ENCODE measurements at regions not wholly inside any gene's neighbourhood (a gene's known extent, or its start where the extent isn't known, plus 50 kb on each side); places are given as distances from the start of the nearest gene placed in this dataset.
A peak's percentile ranks its signal among the peaks of the same experiment; 100 is the strongest.

- no peak for TF ChIP-seq IRF3 (IDR thresholded peaks at IDR 0.05)
- no peak for TF ChIP-seq ASH2L (IDR thresholded peaks at IDR 0.05; ENCODE audit: borderline replicate concordance, low read depth)
Measured at GRCh38 chr1:198829356-198829755, 190.5 kb downstream of the PTPRC start (continued).

- H3K79me2 ChIP-seq (ENCODE audit: control insufficient read depth, insufficient read depth, low read length): no peaks in the 10 kb centered on the region
- H4K20me1 ChIP-seq (ENCODE audit: control insufficient read depth, insufficient read depth): no peaks in the 10 kb centered on the region
- WGBS (ENCODE audit: insufficient coverage, insufficient replicate concordance, low lambda C conversion rate, missing lambda C conversion rate): 0% methylated on average over 1 of the region's 1 CpG
- no peak overlapping the region for H3K4me2 ChIP-seq (ENCODE audit: control insufficient read depth, insufficient read depth)
- DNase-seq (ENCODE audit: low read depth, low spot score): no peak
- no peaks in the 10 kb centered on the region for H3K27me3 ChIP-seq (replicated peaks in 1 of 2; ENCODE audit: control insufficient read depth in 2 of 2, insufficient read depth in 2 of 2, low read length in 1 of 2)
- no peaks in the 10 kb centered on the region for H3K4me1 ChIP-seq (ENCODE audit: control insufficient read depth, insufficient read depth, low read length)
- ChIA-PET SMC1A (ENCODE audit: uncharacterized antibody, unreplicated experiment) (interaction anchor here (1.1 to 1.7 kb wide), 2 partner anchors 48 to 65 kb away, joined by 3 read pairs; no protein-coding TSS in a partner anchor), POLR2A (no interaction called here), CTCF (interaction anchor here (0.7 kb wide), 1 partner anchor 455 kb away, joined by 4 read pairs; no protein-coding TSS in a partner anchor), RAD21 (ENCODE audit: unreplicated experiment) (no interaction called here)
- peak; percentile 39; the same call in 2 of the 3 replicates for ATAC-seq
- no peaks in the 10 kb centered on the region for H3K9me3 ChIP-seq (replicated peaks; ENCODE audit: control insufficient read depth, insufficient read depth, low read length)
- H2AFZ ChIP-seq (ENCODE audit: control insufficient read depth, low read depth, low read length): no peak overlapping the region
- H3K9ac ChIP-seq (ENCODE audit: control insufficient read depth, insufficient read depth, low read length): no peak overlapping the region
- no TSS peak for BruUV-seq (replicated peaks)
- H3K27ac ChIP-seq (ENCODE audit: control insufficient read depth, insufficient read depth): no peak overlapping the region
- in situ Hi-C loops (cut with MboI) (no loop called here), intact Hi-C loops (cut with micrococcal nuclease; ENCODE audit: unreplicated experiment) (no loop called here)
- no peaks in the 10 kb centered on the region for H3K36me3 ChIP-seq (ENCODE audit: control insufficient read depth in 2 of 2, insufficient read depth in 2 of 2, low read length in 1 of 2)
- no peak for FAIRE-seq
- no peak overlapping the region for H3K4me3 ChIP-seq
- TF ChIP-seq PRDM15 (CRISPR knock-in tag; IDR thresholded peaks at IDR 0.05): no peak
- no peak for TF ChIP-seq HDAC2 (IDR thresholded peaks at IDR 0.05)
- TF ChIP-seq MEF2A (IDR thresholded peaks at IDR 0.05; ENCODE audit: insufficient read depth, low read depth, low read length): no peak
- no peak for TF ChIP-seq ZBED1 (IDR thresholded peaks at IDR 0.05; ENCODE audit: borderline replicate concordance)
- peak in 1 of 3 experiments; percentile 23; a peak in 1 of 6 replicates for TF ChIP-seq CTCF (IDR thresholded peaks at IDR 0.05 in 2 of 3, conservative IDR thresholded peaks at IDR 0.05 in 1 of 3; ENCODE audit: control insufficient read depth in 2 of 3, extremely low read depth in 1 of 3, insufficient read depth in 1 of 3, low read depth in 3 of 3, low read length in 3 of 3)
- TF ChIP-seq ESRRA (IDR thresholded peaks at IDR 0.05; ENCODE audit: low read length): no peak
- no peak for TF ChIP-seq CREM (IDR thresholded peaks at IDR 0.05; ENCODE audit: low read depth)
- TF ChIP-seq ATF3 (IDR thresholded peaks at IDR 0.05; ENCODE audit: borderline replicate concordance, extremely low read depth, low read depth, low read length): no peak
- no peak for TF ChIP-seq CEBPB (IDR thresholded peaks at IDR 0.05; ENCODE audit: borderline replicate concordance in 1 of 2, low read depth in 2 of 2, low read length in 2 of 2)
- TF ChIP-seq POLR2AphosphoS5 (IDR thresholded peaks at IDR 0.05; ENCODE audit: low read length): no peak
- TF ChIP-seq SMC3 (IDR thresholded peaks at IDR 0.05; ENCODE audit: borderline replicate concordance, low read length): peak; percentile 28; the same call in 1 of the 2 replicates
- TF ChIP-seq ELK1 (IDR thresholded peaks at IDR 0.05; ENCODE audit: low read depth, low read length): no peak
- TF ChIP-seq NR2C2 (IDR thresholded peaks at IDR 0.05; ENCODE audit: borderline replicate concordance, control insufficient read depth, insufficient read length, low read depth): no peak
Measured at GRCh38 chr1:198829944-198830343, 191.1 kb downstream of the PTPRC start.
